HG02678 (cell line): ENCODE measurements at regions not wholly inside any gene's neighbourhood (a gene's known extent, or its start where the extent isn't known, plus 50 kb on each side); places are given as distances from the start of the nearest gene placed in this dataset.

Experiments used
- ATAC-seq: cut with Tn5 transposase; IDR thresholded peaks from one replicate; pipeline ENCODE4 v1.9.1; 2021; ENCODE audit warnings: mild to moderate bottlenecking, moderate library complexity; ENCODE audit not compliant: unreplicated experiment

DNA sequence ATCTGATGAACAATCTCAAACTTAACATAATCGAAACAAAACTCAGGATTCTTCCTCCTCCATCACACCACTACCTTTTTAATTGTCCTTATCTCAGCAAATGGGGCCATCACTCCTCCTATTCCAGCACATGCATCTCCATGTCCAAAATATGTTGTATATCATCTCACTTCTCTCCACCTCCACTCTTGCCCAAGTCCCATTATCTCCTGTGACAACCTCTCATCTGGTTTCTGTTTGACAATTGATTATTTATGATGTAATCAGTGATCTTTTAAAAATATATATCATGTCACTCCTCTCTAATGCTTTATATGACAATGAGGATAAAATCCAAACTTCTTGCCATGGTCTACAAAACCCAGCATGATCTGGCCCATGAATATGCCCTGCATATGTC lies 200.8 kb upstream of the HMGA2 start:
- ATAC-seq: no peak

DNA sequence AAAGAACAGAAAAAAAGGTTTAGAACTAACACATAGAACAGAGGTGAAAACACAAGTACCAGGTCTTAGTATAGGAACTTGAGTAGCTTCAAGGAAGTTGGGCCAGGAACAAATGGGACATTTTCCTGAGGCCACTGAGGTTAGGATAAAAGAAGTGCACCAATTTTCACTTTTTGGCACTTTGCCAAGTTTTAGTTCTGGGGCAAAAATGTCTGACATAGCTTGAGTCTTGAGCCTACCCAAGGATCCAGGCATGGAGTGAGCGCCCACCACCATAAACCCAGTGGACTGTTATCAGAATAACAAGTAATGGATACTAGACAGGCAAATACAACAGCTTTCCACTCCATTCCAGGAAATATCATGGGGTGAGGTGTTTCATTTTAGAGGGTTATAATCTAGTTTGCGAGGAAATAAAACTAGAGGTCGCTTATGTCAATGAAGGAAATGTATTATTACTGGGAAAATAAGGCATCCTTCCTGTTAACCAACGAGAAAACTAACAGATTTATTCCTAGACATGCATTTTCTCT lies 199.7 kb upstream of the HMGA2 start:
- ATAC-seq: no peak

DNA sequence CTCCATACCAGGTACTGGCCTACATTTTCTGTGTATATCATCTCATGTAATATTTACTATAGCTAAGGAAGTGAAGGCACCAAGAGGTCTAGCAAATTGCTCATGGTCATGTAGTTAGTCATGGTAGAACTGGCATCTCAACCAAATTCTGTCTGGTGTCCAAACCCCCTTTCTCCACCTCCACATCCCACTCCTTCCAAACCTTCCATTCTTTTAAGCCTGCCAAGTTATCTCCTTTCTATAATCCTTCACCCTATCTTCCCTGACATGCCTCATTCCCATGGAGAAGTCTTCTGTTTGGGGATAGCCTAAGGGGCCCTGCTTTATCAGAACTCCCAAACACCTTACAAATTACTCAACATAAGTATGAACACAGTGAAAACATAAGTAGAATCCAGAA lies 196.2 kb upstream of the HMGA2 start:
- ATAC-seq: no peak

DNA sequence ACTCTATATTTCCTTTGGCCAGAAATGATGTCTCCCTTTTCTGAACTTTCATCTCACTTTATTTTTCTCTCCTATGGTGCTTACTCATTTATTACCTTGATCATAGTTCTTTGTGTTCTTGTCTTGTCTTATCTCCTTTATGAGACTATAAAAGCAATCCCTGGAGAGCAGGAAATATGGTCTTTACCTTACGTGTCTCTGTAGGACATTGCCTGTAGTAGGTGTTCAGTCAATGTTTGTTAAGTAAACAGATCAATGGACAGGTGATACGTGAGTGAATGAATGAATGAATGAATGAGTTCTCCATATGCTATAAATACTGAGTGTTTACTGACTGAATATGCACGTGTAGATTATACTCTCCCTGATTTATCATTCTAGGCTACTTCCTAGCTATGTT lies 193.7 kb upstream of the HMGA2 start:
- no peak for ATAC-seq

DNA sequence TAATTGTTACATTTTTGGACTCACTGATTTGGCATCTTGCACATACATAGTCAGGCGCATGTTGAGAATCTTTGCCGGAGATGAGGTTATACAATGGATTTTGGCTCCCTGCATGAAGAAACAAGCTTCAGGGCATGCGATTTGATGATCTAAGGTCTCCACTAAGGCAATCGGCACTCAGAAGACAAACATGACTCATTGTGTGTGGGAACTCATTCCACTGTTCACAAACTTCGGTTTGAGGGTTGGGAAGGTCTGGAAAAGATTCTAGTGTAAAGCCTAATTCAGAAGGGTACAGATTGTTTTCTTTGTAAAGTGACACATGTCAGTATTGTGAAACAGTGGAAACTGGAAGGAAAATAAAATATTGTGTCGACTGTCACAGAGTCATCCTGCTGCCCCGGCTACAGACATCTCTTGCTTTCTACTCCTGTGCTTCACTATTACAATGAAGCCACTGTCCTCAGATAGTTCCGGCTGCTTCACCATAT lies 192.6 kb upstream of the HMGA2 start:
- no peak for ATAC-seq

DNA sequence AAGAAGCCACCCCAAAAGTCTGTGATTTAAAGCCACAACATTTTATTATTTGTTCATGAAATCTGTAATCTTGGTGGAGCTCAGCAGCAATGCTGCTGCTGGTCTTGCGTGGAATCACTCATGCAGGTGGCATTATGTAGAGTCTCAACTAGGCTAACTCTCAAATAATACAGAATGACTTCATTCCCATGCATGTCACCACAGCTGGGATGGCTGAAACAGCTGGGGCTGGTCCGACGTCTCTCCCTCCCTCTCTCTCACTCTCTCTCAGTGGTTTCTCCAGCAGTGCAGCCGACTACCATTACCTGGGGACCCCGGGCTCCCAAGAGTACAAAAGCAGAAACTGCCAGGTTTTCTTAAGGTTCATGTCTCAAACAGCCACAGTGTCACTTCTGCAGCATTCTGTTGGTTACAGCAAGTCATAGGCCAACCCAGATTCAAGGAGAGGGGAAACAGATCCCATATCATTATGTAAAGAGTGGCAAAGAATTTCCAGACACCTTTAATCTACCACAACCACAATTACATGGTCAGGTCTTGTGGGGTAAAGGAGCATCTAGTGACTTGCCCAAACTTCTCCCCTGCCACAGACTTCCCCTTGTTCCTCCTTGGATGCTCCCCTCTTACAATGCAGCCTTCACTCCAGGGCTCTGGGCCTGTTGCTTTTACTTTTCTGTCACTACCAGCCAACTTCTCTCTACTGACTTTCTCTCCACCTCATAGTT lies 192.0 kb upstream of the HMGA2 start:
- ATAC-seq: no peak

DNA sequence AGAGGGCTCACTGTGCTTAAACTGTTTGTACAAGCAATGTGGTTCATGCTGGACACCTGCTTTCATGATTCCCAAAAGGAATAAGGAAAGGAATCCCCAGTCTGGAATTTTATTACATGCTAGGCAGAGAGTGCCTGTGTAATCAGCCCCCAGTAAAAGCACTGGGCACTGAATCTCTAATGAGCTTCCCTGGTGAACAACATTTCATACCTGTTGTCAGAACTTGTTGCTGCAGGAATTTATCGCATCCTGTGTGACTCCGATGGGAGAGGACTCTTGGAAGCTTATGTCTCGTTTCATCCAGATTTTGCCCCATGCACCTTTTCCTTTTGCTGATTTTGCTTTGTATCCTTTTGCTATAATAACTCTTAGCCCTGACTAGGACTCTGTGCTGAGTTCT lies 190.2 kb upstream of the HMGA2 start:
- no peak for ATAC-seq

DNA sequence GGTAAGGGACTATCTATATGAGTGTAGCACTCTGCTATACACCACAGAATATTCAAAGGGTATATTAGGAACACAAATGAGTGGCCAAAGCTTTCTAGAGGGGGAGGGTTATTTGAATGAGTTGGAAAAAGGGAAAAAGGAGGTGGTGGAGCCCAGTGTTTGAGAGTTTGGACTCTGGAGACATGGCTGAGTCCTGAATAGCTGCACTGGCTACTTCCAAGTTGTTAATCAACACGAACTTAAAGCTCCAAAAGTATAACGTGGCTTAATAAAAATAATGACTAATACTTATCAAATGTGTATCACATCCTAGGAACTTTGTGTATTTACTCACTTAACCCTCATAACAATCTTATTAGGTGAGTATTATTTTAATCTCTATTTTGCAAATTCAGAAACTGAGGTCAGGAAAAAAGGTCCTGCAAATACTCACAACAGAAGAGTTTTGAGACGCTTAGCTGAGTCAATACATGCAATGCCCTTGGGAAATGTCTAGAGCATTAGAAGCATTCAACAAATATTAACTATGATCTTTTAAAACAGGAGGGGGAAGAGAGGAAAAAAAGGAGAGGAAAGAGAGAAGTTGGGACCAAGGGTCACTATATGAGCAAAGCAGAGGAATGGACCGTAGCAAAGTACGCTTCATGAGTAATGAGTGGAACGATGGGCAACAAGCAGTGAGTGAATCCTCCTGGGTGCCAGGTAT lies 189.5 kb upstream of the HMGA2 start:
- ATAC-seq: no peak

DNA sequence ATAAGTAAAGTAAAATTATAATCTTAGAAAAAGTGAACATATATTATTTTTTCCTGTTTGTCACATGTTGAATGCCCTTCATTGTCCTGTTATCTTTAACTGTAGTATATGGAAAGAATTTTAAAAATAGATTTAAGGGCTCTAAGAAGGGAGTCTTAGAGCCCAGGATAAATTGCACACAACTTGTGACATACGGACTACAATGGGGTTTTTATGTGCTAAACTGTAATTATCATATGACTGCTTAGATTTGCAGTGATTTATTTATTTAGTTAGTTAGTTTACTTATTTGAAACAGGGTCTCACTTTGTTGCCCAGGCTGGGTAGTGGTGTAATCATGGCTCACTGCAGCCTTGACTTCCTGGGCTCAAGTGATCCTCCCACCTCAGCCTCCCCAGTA lies 187.8 kb upstream of the HMGA2 start:
- no peak for ATAC-seq

DNA sequence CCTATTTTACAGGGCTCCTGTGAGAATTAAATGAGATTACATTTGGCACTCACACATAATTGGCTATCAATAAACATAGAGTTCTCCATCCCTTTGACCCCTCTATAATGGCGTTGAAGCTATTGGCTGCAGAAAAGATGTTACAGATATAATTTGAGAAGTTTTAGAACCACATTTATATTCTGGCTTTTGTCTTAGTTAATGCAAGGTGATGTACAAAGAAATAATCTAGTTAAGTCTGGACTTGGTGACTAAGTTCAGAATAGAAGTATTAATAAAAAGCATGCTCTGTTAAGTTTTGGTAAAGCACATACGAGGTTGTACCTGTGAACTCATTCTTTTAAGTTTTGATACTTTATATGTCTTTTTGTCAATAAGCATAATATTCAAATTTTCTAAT lies 187.1 kb upstream of the HMGA2 start:
- ATAC-seq: no peak

DNA sequence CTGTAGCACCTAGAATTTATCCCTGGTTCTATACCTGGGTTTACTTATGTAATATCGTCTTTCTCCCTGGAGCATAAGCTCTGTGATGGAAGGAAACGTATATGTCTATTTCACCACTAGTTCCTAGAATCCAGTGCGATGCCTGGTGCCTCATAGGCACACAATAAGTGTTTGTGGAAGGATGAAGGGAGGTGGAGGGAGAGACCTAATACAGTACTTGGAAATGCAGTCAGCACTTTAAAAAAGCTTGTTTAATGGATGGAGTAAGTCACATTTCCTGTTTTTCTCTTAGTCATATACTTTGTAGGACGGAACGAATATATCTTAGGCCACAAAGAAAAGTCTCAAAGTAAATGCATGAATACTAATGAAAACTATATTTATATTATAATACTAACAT lies 186.5 kb upstream of the HMGA2 start:
- ATAC-seq: no peak

DNA sequence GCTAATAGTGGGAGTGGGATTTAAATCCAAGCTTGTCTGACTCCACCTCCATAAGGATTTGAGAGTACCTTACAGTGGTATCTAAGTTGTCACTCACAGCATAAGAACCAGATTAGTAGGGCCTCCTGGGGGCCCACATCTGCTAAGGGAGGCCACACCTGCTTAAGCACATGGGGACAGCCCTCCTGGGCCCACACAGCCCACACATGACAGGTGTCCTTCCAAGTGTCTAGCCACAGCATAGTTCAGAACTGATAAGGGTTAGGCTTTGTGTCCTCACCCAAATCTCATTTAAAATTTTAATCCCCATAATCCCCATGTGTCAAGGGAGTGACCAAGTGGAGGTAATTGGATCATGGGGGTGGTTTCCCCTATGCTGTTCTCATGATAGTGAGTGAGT lies 186.0 kb upstream of the HMGA2 start:
- ATAC-seq: no peak

DNA sequence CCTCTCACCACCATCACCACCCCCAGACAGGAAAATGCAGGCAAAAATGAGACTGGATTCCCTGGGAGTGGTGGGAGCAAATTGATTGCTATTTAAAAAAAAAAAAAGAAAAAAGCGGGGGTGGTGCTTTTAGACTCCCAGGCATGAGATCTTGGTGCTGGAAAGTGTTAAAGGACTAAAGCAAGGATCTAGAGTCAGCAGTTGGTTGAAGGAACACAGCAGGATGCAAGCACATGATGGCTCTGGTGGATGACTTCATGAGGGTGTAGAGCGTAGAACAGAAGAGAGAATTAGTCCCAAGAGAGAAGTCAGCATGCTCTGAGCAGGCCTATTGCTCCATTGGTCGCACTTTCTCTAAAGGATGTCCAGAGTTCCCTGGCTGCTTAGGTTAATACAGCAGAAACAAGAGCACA lies 183.8 kb upstream of the HMGA2 start:
- ATAC-seq: no peak

DNA sequence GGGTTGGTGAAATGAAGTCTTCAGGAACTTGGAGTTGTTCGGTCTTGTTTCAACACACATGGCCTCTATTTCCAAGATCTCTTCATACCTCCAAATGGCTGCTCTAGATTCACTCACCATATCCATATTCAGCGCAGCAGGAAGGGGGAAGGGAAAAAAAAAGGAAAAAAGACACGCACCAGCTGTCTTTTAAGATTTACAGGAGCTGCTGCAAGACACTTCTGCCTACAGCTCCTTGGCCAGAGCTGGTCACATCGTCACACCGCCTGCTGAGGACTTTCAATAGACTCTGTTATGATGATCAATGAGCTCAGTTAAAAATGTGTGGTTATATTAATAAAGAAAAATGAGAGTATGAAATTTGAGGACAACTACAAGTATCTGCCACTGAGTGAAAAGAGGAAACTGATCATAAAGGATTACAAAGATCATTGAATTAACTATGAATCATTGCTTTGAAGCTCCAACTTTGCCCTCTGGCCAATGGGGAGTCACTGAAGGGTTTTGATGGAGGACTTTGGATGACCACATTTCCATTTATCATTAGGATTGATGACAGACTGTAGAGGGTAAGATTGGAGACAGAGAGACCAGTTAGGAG lies 182.1 kb upstream of the HMGA2 start:
- ATAC-seq: no peak

DNA sequence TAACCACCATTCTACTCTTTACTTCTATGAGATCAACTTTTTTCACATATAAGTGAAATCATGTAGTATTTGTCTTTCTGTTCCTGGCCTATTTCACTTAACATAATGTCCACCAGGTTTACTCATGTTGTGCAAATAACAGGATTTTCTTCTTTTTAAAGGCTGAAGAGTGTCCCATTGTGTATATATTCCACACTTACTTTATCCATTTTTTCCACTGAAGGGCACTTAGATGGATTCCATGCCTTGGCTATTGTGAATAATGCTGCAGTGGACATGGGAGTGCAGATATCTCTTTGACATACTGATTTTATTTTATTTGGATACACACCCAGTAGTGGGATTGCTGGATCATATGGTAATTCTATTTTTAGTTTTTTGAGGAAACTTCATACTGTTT lies 181.1 kb upstream of the HMGA2 start:
- ATAC-seq: no peak

DNA sequence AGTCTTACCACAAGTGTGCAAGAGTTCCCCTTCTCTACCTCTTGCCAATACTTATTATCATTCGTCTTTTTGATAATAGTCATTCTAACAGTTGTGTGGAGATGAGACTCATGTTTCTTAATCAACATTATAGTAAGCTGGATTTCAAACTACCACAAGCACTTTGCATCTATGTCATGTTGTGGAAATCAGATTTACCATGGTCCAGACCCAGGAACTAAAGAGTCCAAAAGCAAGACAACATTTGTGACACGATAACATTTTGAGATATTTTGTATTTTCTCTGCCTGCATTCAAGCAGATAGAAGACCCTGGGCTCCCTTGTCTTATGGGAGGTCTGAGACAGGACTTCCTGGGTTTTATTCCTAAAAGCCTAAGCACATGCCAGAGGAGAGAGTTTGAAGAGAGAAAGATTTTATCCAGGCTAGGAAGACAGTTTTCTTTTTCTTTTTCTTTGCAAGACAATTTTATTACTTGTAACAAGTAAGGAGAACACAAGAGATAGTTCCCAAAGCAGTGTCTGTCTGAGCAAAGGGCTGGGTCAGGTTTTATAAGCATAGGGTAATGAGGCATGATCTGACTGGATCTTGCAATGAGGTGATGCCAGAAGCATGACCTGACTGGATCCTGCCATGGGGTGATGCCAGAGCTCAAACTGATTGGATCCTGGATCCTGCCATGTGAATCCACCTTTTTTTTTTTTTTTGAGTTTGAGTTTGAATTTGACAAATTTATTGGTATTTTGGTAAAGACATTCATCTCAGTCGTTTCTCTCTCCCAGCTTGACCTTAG lies 180.5 kb upstream of the HMGA2 start:
- no peak for ATAC-seq

DNA sequence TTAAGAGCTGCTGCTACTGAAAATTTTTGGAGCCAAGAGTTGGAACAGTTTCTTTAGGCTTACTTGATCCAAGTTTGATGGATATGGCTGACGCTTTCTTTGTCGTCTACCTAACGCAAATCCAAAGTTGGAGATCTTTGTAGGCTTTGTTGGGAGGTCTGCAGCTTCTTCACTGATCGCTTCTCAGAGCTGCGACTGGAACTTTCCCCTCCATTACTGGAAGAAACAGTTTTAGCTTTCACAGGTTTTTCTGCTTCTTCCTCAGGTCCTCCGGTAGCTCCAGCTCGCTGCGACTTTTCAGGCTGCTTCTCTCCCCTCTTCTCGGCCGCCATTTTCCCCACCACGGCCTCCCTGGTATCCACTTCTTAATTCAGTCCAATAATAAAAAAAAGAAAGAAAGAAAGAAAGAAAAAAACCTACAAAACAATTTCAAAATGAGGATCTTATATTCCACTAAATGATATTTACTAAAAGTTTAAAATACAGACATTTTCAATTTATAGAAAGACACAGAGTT lies 178.1 kb upstream of the HMGA2 start:
- no peak for ATAC-seq

DNA sequence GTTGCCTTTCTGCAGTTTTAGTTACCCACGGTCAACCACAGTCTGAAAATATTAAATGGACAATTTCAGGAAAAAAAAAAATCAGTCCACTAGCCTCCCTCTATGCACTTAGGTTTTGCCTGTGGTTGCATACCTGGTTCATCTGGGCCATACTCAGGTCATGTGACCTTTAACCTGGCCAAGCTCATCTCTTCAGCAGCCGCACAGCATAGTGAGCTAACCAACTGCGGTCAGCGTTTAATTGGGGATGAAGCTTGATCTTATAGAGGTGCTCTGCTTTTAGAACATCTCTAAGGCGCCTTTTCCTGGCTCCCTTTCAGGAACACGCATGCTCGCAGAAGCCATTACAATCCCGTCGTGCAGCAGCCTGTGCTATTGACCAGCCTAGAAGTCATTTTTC lies 177.2 kb upstream of the HMGA2 start:
- no peak for ATAC-seq

DNA sequence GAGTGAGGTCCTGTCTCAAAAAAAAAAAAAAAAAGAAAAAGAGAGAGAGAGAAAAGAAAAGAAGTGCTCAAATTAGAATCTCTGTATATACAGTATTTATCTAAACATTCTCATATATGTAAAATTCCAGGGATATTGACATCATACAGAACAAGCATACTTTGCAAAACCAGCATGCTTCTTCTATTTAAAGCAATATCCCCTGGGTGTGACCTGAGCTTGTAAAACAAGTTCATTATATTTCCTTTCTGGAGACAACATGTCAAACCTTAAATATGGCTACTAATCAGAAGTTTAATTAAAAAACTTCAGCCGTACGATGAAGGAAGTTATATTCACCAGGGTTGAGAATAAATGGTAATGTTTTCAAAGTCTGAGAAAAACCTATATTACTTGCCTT lies 175.8 kb upstream of the HMGA2 start:
- ATAC-seq: no peak

DNA sequence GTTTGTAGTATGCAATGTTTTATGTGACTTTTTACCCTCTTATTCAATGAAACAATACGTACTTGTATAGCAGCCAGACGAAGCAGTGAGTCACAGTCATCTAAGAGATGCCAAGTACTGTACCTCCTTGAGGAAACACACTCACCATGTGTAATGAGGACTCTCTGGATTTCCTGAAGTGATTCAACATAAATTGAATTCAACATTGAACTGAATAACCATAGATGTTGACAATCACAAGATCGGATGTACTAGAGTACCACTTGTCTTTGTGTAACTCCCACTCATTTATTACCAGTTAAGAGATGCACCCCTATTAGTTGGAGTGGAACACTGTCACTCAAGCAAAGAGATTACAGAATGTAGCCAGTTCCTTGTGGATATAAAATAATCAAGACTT lies 175.2 kb upstream of the HMGA2 start:
- ATAC-seq: no peak

DNA sequence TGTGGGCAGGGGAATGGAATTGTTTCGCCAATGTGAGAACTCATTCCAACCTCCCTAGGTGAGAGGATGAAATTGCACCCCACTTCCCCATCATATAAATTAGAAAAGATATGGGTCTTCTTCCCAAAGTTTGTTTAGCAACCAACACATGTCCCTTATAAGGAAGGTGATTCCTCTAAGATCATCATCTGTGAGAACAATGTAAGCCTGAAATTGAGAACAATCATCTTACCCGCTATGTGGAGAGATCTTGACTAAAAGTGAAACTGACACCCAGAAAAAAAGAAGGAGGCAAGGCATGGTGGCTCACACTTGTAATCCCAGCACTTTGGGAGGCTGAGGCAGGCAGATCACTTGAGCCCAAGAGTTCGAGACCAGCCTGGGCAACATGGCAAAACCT lies 173.2 kb upstream of the HMGA2 start:
- ATAC-seq: no peak
